HepG2 (cell line): ENCODE measurements at regions not wholly inside any gene's neighbourhood (a gene's known extent, or its start where the extent isn't known, plus 50 kb on each side); places are given as distances from the start of the nearest gene placed in this dataset.

Experiments used
- ATAC-seq: fragments of 200-7000 bp; cut with Tn5 transposase; 3 replicates; pipeline ENCODE4 v1.9.1; 2020; ENCODE audit warnings: mild to moderate bottlenecking, moderate library complexity
- BruUV-seq: library from RNA; stranded (reverse); fragments of 400-500 nt; replicated peaks from 2 replicates; lab custom pipeline; 2021; lab: Mats Ljungman, UMichigan
- CTCF ChIA-PET: fragments of 300-600 bp; formaldehyde crosslinking; extraction: SDS; loops from one replicate; lab custom pipeline; 2021; ENCODE audit warnings: low total read pairs, inconsistent platforms, low intra/inter-chr PET ratio; lab: Yijun Ruan, JAX
- POLR2A ChIA-PET: fragments of 350-600 bp; sonication (Branson Sonifier 250); formaldehyde crosslinking; loops from one replicate; lab custom pipeline; 2020; ENCODE audit warnings: antibody characterized with exemption, inconsistent platforms; lab: Yijun Ruan, JAX
- DNase-seq: peaks from one replicate; pipeline ENCODE4 v3.0.0-alpha.2; 2015; ENCODE audit warnings: low spot score
- FAIRE-seq: peaks from 3 replicates; lab custom pipeline; 2011; peaks lifted over from hg19 to GRCh38; lab: Jason Lieb, UNC
- H2AFZ ChIP-seq: one replicate; pipeline ENCODE4 v1.6.1; 2011; ENCODE audit warnings: low read length, inconsistent platforms
- H3K27ac ChIP-seq: fragments of 300-600 bp; 3 replicates; pipeline ENCODE4 v1.8.0; 2011; ENCODE audit warnings: mixed run types, mild to moderate bottlenecking, mixed read lengths, low read length, inconsistent platforms; ENCODE audit not compliant: insufficient read depth; ENCODE audit errors: extremely low read length
- H3K27me3 ChIP-seq, 2 experiments: fragments of 200-600 bp in 1 of 2; 2 replicates in 1 of 2; 3 replicates in 1 of 2; pipeline versions ENCODE4 v1.6.0 to v1.8.0; 2011; ENCODE audit warnings: low read length in 2 of 2, mild to moderate bottlenecking in 2 of 2, moderate library complexity in 2 of 2, inconsistent platforms in 1 of 2; ENCODE audit not compliant: insufficient read depth in 2 of 2, control insufficient read depth in 1 of 2
- H3K36me3 ChIP-seq, 2 experiments: fragments of 200-600 bp in 1 of 2; replicated peaks in 1 of 2; 2 replicates in 1 of 2; 3 replicates in 1 of 2; pipeline versions ENCODE4 v1.5.1 to v1.8.0; 2011; ENCODE audit warnings: low read length in 2 of 2, inconsistent platforms in 1 of 2; ENCODE audit not compliant: insufficient read depth in 2 of 2, control insufficient read depth in 1 of 2
- H3K4me1 ChIP-seq: 2 replicates; pipeline ENCODE4 v1.5.1; 2012; ENCODE audit warnings: low read length, inconsistent platforms; ENCODE audit not compliant: insufficient read depth
- H3K4me2 ChIP-seq: 2 replicates; pipeline ENCODE4 v1.6.0; 2011; ENCODE audit warnings: low read depth, low read length, inconsistent platforms
- H3K4me3 ChIP-seq, 3 experiments: fragments of 200-600 bp in 1 of 3; sonication (generic), shearing (Covaris generic) in 1 of 3; replicated peaks in 1 of 3; 2 replicates each; pipeline ENCODE4 v1.5.1; 2011 to 2016; ENCODE audit warnings: low read length in 3 of 3, inconsistent platforms in 2 of 3, low read depth in 2 of 3, mild to moderate bottlenecking in 2 of 3, control low read depth in 1 of 3, mixed read lengths in 1 of 3; ENCODE audit not compliant: insufficient read depth in 1 of 3
- H3K79me2 ChIP-seq: one replicate; pipeline ENCODE4 v1.6.1; 2011; ENCODE audit warnings: low read length, inconsistent platforms; ENCODE audit not compliant: insufficient read depth
- H3K9ac ChIP-seq: 2 replicates; pipeline ENCODE4 v1.6.0; 2011; ENCODE audit warnings: mild to moderate bottlenecking, low read depth, low read length, inconsistent platforms; ENCODE audit not compliant: insufficient read depth
- H3K9me3 ChIP-seq: 2 replicates; pipeline ENCODE4 v1.5.1; 2012; ENCODE audit warnings: mild to moderate bottlenecking, low read length
- H4K20me1 ChIP-seq: 2 replicates; pipeline ENCODE4 v1.6.0; 2011; ENCODE audit warnings: inconsistent platforms, mild to moderate bottlenecking, low read length, moderate library complexity; ENCODE audit not compliant: insufficient read depth
- CSRNP1 ChIP-seq: sonication (generic); formaldehyde crosslinking; IDR thresholded peaks from 2 replicates; pipeline ENCODE4 v1.8.1; 2023; ENCODE audit warnings: mild to moderate bottlenecking, missing genetic modification reagents
- PLRG1 ChIP-seq: fragments of 450-650 bp; conservative IDR thresholded peaks from 2 replicates; pipeline ENCODE4 v1.6.1; 2016
- POLR2AphosphoS5 ChIP-seq: IDR thresholded peaks from 2 replicates; pipeline ENCODE4 v1.6.1; 2012; ENCODE audit warnings: low read depth, low read length
- YEATS2 ChIP-seq: sonication (generic); formaldehyde crosslinking; IDR thresholded peaks from 2 replicates; pipeline ENCODE4 v1.4.0; 2020; ENCODE audit warnings: missing genetic modification reagents, borderline replicate concordance
- ZGPAT ChIP-seq: IDR thresholded peaks from 2 replicates; pipeline ENCODE4 v1.6.1; 2016; ENCODE audit warnings: mild to moderate bottlenecking
- ZNF180 ChIP-seq: sonication (generic); formaldehyde crosslinking; IDR thresholded peaks from 2 replicates; pipeline ENCODE4 v1.4.0; 2020; ENCODE audit warnings: low read depth, missing genetic modification reagents, borderline replicate concordance
- ZNF777 ChIP-seq: sonication (generic); formaldehyde crosslinking; IDR thresholded peaks from 2 replicates; pipeline ENCODE4 v1.4.0; 2020; ENCODE audit warnings: missing genetic modification reagents
- WGBS: methylation state at CpG from one replicate; pipeline ENCODE4 v1.1.6; 2017; ENCODE audit warnings: low lambda C conversion rate; 5-methylcytosine and 5-hydroxymethylcytosine counted together
- in situ Hi-C: cut with HindIII; loops from 2 replicates; pipeline ENCODE4 v1.10.0; 2017; ENCODE audit warnings: low pct_unique_long_range_greater_than_20kb; ENCODE audit not compliant: extremely low pct_ligation_motif_present
- intact Hi-C: fragments of 100-400 bp; cut with micrococcal nuclease; formaldehyde crosslinking; loops from one replicate; pipeline ENCODE4 v1.10.0; 2022; ENCODE audit not compliant: unreplicated experiment
- TF ChIP-seq, protein P1 (sequence below): sonication (generic); formaldehyde crosslinking; IDR thresholded peaks from 2 replicates; pipeline ENCODE4 v1.9.0; 2021; ENCODE audit warnings: missing genetic modification reagents, mild to moderate bottlenecking, borderline replicate concordance
- TF ChIP-seq, protein P2 (sequence below): sonication (generic); formaldehyde crosslinking; IDR thresholded peaks from 2 replicates; pipeline ENCODE4 v1.8.1; 2022; ENCODE audit warnings: low read depth, mild to moderate bottlenecking, missing genetic modification reagents
- TF ChIP-seq, protein P3 (sequence below): sonication (generic); formaldehyde crosslinking; IDR thresholded peaks from 2 replicates; pipeline ENCODE4 v1.4.0; 2020; ENCODE audit warnings: missing genetic modification reagents; ENCODE audit errors: not compliant biosample characterization

DNA sequence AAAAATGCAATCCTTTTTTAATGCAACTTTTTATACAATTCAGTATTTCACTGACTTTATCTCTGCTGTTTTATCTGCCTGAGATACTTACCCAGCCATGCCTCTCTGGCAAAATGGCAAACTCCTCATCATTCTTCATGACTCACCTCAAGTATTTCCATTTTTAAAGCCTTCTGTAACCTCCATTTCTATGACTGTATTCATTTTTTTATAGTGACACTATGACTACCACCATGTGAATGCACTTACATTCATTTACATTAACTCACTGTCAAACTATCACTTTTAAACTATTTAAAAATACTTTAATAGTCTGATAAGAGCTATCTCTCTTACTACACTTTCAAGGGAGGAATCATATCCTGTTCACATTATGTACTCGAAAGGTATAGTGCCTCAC is 99.4 kb upstream of the SCN7A start:
- Histone ChIP-seq H3K27ac (no peak overlapping the region), H3K79me2 (no peaks in the 10 kb centered on the region), H4K20me1 (no peaks in the 10 kb centered on the region), H3K4me3 (no peak overlapping the region), H3K36me3 (no peaks in the 10 kb centered on the region), H3K4me1 (no peaks in the 10 kb centered on the region), H3K9me3 (peaks cover 25% of the 10 kb centered on the region), H2AFZ (no peak overlapping the region), H3K9ac (no peak overlapping the region), H3K4me2 (no peak overlapping the region), H3K27me3 (no peaks in the 10 kb centered on the region)
- POLR2A ChIA-PET = no interaction called here
- in situ Hi-C loops = no loop called here
- intact Hi-C loops = no loop called here
- CTCF ChIA-PET = no interaction called here
- no peak for DNase-seq
- FAIRE-seq = no peak
- TF ChIP-seq, protein P1, sequence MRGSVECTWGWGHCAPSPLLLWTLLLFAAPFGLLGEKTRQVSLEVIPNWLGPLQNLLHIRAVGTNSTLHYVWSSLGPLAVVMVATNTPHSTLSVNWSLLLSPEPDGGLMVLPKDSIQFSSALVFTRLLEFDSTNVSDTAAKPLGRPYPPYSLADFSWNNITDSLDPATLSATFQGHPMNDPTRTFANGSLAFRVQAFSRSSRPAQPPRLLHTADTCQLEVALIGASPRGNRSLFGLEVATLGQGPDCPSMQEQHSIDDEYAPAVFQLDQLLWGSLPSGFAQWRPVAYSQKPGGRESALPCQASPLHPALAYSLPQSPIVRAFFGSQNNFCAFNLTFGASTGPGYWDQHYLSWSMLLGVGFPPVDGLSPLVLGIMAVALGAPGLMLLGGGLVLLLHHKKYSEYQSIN (CRISPR knock-in tag) = no peak
- TF ChIP-seq ZNF180 (no peak), ZGPAT (CRISPR knock-in tag) (no peak), ZNF777 (CRISPR knock-in tag) (no peak), POLR2AphosphoS5 (no peak), PLRG1 (no peak), YEATS2 (no peak), CSRNP1 (CRISPR knock-in tag) (no peak)
- TF ChIP-seq, protein P2, sequence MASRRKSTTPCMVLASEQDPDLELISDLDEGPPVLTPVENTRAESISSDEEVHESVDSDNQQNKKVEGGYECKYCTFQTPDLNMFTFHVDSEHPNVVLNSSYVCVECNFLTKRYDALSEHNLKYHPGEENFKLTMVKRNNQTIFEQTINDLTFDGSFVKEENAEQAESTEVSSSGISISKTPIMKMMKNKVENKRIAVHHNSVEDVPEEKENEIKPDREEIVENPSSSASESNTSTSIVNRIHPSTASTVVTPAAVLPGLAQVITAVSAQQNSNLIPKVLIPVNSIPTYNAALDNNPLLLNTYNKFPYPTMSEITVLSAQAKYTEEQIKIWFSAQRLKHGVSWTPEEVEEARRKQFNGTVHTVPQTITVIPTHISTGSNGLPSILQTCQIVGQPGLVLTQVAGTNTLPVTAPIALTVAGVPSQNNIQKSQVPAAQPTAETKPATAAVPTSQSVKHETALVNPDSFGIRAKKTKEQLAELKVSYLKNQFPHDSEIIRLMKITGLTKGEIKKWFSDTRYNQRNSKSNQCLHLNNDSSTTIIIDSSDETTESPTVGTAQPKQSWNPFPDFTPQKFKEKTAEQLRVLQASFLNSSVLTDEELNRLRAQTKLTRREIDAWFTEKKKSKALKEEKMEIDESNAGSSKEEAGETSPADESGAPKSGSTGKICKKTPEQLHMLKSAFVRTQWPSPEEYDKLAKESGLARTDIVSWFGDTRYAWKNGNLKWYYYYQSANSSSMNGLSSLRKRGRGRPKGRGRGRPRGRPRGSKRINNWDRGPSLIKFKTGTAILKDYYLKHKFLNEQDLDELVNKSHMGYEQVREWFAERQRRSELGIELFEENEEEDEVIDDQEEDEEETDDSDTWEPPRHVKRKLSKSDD (CRISPR knock-in tag) = no peak
- TF ChIP-seq, protein P3, sequence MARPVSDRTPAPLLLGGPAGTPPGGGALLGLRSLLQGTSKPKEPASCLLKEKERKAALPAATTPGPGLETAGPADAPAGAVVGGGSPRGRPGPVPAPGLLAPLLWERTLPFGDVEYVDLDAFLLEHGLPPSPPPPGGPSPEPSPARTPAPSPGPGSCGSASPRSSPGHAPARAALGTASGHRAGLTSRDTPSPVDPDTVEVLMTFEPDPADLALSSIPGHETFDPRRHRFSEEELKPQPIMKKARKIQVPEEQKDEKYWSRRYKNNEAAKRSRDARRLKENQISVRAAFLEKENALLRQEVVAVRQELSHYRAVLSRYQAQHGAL (CRISPR knock-in tag) = no peak
- no peak for ATAC-seq
- BruUV-seq = no TSS peak
- 12% methylated on average over 1 of the region's 1 CpG for WGBS
